Neural progenitor cell (in vitro differentiated cells): ENCODE measurements at regions not wholly inside any gene's neighbourhood (a gene's known extent, or its start where the extent isn't known, plus 50 kb on each side); places are given as distances from the start of the nearest gene placed in this dataset.

Experiments used
- CTCF ChIP-seq: fragments of 200-600 bp; sonication (generic); IDR thresholded peaks from 2 replicates; pipeline ENCODE4 v1.5.1; 2017; ENCODE audit warnings: antibody characterized with exemption, mild to moderate bottlenecking
- EZH2 ChIP-seq: fragments of 200-600 bp; sonication (generic); IDR thresholded peaks from 2 replicates; pipeline ENCODE4 v1.6.1; 2017; ENCODE audit warnings: antibody characterized with exemption, mild to moderate bottlenecking, moderate library complexity
- EZH2phosphoT487 ChIP-seq: fragments of 200-600 bp; sonication (generic); IDR thresholded peaks from 2 replicates; pipeline ENCODE4 v1.6.1; 2017; ENCODE audit warnings: antibody characterized with exemption

- TF ChIP-seq CTCF, result no peak
- no peak for TF ChIP-seq EZH2
- TF ChIP-seq EZH2phosphoT487, result no peak
Observed at GRCh38 chr5:115683081-115683480, 57.2 kb upstream of the TMED7 start.
